Stimulated activated CD4-positive, alpha-beta T cell treated with anti-CD3 and anti-CD28 coated beads, Interleukin-2, amount 100 ng/mL, for 48 hours (primary cell): ENCODE measurements at regions not wholly inside any gene's neighbourhood (a gene's known extent, or its start where the extent isn't known, plus 50 kb on each side); places are given as distances from the start of the nearest gene placed in this dataset.

ENCODE experiments used
- DNase-seq, 2 donors: peaks; one replicate each; pipeline ENCODE4 v3.0.0-alpha.2; 2020

DNA sequence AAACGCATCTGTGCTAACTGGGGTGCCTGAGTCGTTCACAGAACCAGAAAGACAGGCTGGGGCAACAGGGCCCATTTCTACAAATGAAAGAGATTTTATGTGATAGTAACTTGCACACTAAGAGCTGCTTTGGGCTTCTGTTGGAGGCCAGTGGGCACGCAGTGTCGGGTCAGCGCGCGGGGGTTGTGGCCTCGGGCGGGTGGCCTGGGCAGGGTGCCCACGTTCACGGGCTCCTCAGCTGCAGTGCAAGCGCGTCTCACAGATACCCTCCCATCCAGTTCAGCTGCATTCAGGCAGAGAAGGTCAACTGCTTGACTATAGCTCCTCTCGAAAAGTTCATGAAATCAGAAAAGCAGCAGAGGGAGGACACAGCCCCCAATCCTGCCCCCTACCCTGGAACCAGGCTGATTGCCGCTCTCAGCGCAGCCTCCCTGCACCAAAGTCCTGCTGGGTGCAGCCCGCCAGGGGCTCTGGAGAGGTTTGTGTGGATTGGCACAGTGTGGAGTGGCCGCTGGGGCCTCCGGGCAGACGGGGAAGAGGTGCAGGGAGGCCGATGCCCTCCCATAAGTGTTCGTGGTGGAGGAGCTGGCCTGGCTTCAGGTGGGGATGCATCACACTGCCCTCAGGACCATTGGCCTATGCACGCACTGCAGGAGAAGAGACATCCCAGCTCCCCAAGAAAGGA is 582.8 kb downstream of the TCERG1L start:
- DNase-seq: no peak

GRCh38 chr10:130729876-130730275 is 581.6 kb downstream of the TCERG1L start:
- no peak for DNase-seq

GRCh38 chr10:130737186-130737585 is 574.3 kb downstream of the TCERG1L start:
- DNase-seq: no peak

- DNase-seq: no peak
These were observed 573.9 kb downstream of the TCERG1L start for GRCh38 chr10:130737621-130738020.

GRCh38 chr10:130739016-130739756 is 572.3 kb downstream of the TCERG1L start:
- DNase-seq: no peak

GRCh38 chr10:130739757-130740145 is 571.8 kb downstream of the TCERG1L start:
- DNase-seq: no peak

DNA sequence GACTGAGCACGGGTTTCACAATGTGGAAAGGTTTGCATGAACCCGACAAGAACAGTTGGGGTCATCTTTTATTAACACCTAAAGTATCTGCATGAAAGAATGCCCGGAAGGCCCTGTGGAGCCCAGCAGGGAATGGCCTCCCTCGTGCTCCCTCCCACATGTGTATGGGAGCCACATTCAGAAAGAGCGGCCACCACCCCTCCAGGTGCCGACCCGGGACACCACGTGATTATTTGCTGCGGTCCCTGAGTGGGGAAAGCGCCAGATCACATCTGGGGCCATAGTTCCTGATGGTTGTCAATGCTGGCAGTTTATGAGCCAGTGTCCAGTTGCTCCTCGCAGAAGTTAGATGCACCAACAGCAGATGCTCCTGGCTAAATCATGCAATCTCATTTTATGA is 571.4 kb downstream of the TCERG1L start:
- DNase-seq: no peak

- DNase-seq: no peak
These were observed 570.4 kb downstream of the TCERG1L start for GRCh38 chr10:130740915-130741750.

DNA sequence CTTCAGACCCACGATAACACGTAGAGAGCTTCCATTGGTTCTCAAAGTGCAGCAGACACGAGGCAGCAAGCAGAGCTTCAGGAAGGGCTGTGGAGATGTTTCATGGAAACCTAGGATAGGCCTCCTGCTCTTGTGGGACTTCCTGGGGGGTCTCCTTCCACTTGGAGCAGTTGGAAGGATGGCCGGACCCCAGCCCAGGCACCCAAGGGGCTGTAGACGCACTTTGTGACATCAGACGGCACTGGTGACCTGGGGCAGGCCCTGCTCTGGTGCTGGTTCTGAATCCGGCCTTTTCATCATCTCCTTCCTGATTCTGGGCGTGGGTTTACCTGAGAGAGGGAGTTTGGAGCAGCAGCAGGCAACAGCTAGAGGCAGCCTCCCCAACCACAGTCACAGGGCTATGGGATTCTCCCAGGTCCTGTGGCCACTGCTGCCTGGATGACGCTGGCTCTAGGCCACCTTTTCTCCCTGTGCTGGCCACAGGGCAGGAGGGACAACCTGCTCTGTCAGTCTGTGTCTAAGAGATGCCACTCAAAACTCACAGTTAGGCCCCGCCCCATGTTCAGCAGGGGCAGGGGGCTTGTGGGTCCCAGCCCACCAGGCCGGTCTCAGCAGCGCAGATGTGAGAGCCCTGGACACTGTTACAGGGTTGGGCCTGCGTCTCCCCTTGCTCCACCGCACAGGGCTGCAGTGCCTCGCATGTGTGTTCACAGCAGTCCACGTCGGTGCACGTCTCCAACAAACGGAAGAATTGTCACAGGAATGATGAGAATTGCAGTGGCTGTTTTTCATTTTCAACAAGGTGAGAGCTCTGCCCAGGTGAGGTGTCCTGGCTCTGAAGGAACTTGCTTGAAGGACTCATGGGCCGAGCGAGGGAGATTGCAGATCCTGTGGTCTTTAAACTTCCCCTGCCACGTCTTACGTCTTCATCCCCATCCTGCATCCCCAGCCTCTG is 569.3 kb downstream of the TCERG1L start:
- DNase-seq: no peak

DNA sequence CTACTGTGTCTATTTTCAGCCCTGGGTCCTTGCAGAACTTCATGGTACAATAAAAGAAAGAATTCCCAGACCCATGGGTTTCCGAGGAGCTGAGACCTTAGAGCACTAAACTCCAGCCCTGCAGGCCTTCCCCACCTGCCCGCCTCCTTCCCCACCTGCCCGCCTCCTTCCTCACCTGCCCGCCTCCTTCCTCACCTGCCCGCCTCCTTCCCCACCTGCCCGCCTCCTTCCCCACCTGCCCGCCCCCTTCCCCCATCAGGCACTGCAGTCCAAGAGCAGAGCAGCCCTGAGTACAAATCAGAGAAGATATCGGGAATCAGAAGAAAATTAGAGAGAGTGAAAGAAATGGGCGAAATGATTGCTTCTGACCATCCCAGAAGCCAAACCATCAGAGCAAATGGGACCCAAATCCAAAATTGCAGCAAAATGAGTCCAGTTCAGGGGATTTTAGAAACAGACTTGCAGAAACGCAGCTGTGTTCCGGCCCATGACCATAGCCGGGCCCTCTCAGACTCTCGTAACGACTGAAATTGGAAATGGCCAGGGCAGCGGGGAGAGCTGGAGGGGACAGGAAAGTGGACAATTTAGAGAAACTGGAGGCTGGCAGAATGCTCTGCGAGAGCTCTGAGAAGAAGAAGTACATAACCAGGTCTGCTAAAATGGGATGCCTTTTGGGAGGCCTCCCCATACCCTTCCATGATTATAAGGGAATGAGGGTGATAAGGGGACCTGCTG is 568.4 kb downstream of the TCERG1L start:
- no peak for DNase-seq

- no peak for DNase-seq
These were observed 567.7 kb downstream of the TCERG1L start for GRCh38 chr10:130743751-130744271.

GRCh38 chr10:130744631-130745030 is 566.9 kb downstream of the TCERG1L start:
- DNase-seq: no peak

DNA sequence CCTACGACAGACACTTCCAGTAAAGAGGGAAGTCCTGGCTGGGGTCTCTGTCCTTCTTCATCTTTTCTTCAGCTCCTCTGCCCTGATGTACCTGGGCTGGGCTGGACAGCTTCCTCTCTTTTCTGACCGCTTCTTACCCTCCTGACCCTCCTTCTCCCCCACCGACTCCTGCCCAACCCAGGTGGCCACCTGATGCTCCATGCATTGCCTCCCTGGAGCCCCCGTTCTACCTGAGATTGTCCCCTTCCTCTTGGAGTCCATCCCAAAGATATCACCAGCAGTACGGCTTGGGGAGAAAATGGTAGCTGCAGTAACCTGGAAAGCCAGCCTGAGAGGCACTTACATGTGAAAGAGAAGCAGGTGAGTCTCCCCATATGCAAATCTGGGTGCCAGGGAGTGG is 566.3 kb downstream of the TCERG1L start:
- DNase-seq: no peak

GRCh38 chr10:130745821-130746220 is 565.7 kb downstream of the TCERG1L start:
- DNase-seq: no peak

GRCh38 chr10:130746311-130746710 is 565.2 kb downstream of the TCERG1L start:
- DNase-seq: no peak

DNA sequence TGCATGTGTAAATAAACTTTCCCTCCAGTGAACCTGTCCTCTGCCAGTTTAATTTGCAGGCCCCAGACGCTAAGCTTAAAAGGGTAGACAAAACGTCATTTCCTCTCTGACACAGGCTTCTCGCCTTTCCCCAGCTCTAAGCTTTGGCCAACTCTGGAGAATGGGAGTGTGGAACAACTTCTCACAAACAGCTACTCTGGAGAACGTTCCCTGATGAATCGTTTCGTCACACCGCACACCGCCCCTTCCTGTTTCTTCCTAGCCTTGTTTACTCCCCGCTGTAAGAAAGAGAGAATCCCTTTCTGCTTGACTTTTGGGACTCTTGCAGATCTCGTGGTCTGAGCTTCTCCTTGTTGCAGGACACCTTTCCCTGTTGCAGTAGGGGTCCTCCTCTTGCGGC is 564.2 kb downstream of the TCERG1L start:
- DNase-seq: no peak

DNA sequence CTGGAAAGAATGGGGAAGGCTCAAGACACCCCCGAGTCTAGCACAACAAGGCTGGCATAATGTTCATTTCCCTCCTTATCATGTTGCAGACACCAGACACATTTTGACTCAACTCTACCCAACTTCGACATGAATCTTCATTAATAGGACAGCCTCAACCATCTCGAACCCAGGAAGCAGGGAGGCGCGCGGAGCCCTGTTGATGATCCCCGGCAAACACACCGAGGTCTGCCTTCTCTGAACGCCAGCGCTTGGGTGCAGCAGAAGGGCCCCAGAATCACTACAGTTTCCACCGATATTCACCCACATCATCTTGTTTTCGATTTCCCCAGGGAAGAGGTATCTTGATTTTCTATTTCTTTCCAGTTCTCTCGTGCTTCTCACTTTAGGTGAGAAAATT is 563.6 kb downstream of the TCERG1L start:
- no peak for DNase-seq

GRCh38 chr10:130748409-130749057 is 563.0 kb downstream of the TCERG1L start:
- no peak for DNase-seq

DNA sequence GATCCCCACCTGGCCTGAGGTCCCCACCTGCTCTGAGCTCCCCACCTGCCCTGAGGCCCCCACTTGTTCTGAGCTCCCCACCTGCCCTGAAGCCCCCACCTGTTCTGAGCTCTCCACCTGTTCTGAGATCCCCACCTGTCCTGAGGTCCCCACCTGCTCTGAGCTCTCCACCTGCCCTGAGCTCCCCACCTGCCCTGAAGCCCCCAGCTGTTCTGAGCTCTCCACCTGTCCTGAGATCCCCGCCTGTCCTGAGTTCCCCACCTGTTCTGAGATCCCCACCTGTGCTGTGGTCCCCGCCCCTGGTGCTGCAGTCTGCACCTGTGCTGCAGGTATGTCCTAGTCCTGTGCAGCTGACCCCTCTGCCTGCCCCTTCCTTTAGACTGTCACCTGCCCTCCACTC is 561.6 kb downstream of the TCERG1L start:
- DNase-seq: no peak

DNA sequence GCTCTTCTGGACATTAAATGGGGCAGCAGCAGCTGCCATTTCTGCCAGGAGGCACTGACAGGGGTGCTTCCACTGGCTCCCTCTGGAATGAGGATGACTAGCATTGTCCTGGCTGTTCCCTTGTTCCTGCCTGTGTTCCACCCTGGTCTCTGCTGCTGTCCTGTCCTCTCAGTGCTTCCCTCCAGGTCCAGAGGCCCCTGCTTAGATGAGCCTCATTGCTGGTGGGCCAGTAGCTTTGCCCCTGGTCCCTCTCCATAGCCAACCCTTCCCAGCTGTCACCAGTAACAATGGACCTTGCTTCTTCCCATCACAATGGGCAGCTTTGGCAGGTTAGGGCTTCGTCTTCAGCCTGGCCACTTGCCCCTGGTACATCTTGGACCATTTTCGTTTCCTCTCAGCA is 561.1 kb downstream of the TCERG1L start:
- no peak for DNase-seq
